Peyer's patch (tissue), 4 donors: ENCODE measurements at regions not wholly inside any gene's neighbourhood (a gene's known extent, or its start where the extent isn't known, plus 50 kb on each side); places are given as distances from the start of the nearest gene placed in this dataset.

Experiments
- CTCF ChIP-seq, 6 experiments: fragments of 450-650 bp in 4 of 6; fragments of 200-600 bp in 2 of 6; sonication (generic) in 1 of 6; IDR thresholded peaks; one replicate each; pipeline ENCODE4 v1.5.1; 2017 to 2019; ENCODE audit warnings: antibody characterized with exemption in 6 of 6, mild to moderate bottlenecking in 3 of 6, moderate library complexity in 1 of 6
- POLR2A ChIP-seq, 2 donors: fragments of 450-650 bp; IDR thresholded peaks; one replicate each; pipeline ENCODE4 v1.5.1; 2017; ENCODE audit warnings: antibody characterized with exemption in 2 of 2, mild to moderate bottlenecking in 2 of 2, moderate library complexity in 2 of 2

GRCh38 chr1:101483982-101484688, 247.3 kb downstream of the S1PR1 start:
- no peak for TF ChIP-seq CTCF (IDR thresholded peaks at IDR 0.05)
- no peak for TF ChIP-seq POLR2A (IDR thresholded peaks at IDR 0.05)
